GM12878 (cell line): ENCODE measurements at regions not wholly inside any gene's neighbourhood (a gene's known extent, or its start where the extent isn't known, plus 50 kb on each side); places are given as distances from the start of the nearest gene placed in this dataset.

Experiments used
- ATAC-seq: fragments of 200-7000 bp; cut with Tn5 transposase; 3 replicates; pipeline ENCODE4 v1.9.1; 2020; ENCODE audit warnings: mild to moderate bottlenecking, moderate library complexity
- BruUV-seq: library from RNA; stranded (reverse); fragments of 400-500 nt; replicated peaks from 2 replicates; lab custom pipeline; 2021; lab: Mats Ljungman, UMichigan
- CTCF ChIA-PET: fragments of 300-600 bp; sonication (Branson Sonifier 250); formaldehyde crosslinking; extraction: SDS; loops from one replicate; lab custom pipeline; 2021; ENCODE audit warnings: inconsistent platforms; lab: Yijun Ruan, JAX
- POLR2A ChIA-PET: fragments of 350-600 bp; formaldehyde crosslinking; extraction: SDS; loops from one replicate; lab custom pipeline; 2021; ENCODE audit warnings: inconsistent platforms; lab: Charles Lee
- RAD21 ChIA-PET: fragments of 300-600 bp; sonication (Branson Sonifier 250); formaldehyde crosslinking; loops from one replicate; lab custom pipeline; 2023; ENCODE audit warnings: antibody characterized with exemption; ENCODE audit not compliant: unreplicated experiment; lab: Charles Lee
- SMC1A ChIA-PET: fragments of 300-600 bp; sonication (Branson Sonifier 250); formaldehyde crosslinking; loops from one replicate; lab custom pipeline; 2023; ENCODE audit not compliant: unreplicated experiment, uncharacterized antibody; lab: Charles Lee
- DNase-seq: peaks from one replicate; pipeline ENCODE4 v3.0.0-alpha.2; 2011; ENCODE audit warnings: low read depth, low spot score
- FAIRE-seq: peaks from 3 replicates; lab custom pipeline; 2011; peaks lifted over from hg19 to GRCh38; lab: Jason Lieb, UNC
- H2AFZ ChIP-seq: 2 replicates; pipeline ENCODE4 v1.6.0; 2011; ENCODE audit warnings: low read depth, low read length, control low read depth; ENCODE audit not compliant: control insufficient read depth
- H3K27ac ChIP-seq: 2 replicates; pipeline ENCODE4 v1.5.1; 2011; ENCODE audit warnings: control low read depth; ENCODE audit not compliant: control insufficient read depth, insufficient read depth
- H3K27me3 ChIP-seq, 2 experiments: replicated peaks in 1 of 2; 2 replicates each; pipeline versions ENCODE4 v1.6.0 to v1.6.1; 2011; ENCODE audit warnings: low read length in 1 of 2; ENCODE audit not compliant: control insufficient read depth in 2 of 2, insufficient read depth in 2 of 2
- H3K36me3 ChIP-seq, 2 experiments: 2 replicates each; pipeline ENCODE4 v1.5.1; 2011; ENCODE audit warnings: low read length in 1 of 2; ENCODE audit not compliant: control insufficient read depth in 2 of 2, insufficient read depth in 2 of 2
- H3K4me1 ChIP-seq: 2 replicates; pipeline ENCODE4 v1.6.1; 2011; ENCODE audit warnings: mild to moderate bottlenecking, low read length, moderate library complexity, mixed read lengths; ENCODE audit not compliant: control insufficient read depth, insufficient read depth
- H3K4me2 ChIP-seq: 2 replicates; pipeline ENCODE4 v1.6.0; 2011; ENCODE audit warnings: control low read depth; ENCODE audit not compliant: control insufficient read depth, insufficient read depth
- H3K4me3 ChIP-seq: fragments of 200-600 bp; sonication (generic); 2 replicates; pipeline ENCODE4 v1.5.1; 2016
- H3K79me2 ChIP-seq: 2 replicates; pipeline ENCODE4 v1.6.0; 2011; ENCODE audit warnings: low read length; ENCODE audit not compliant: control insufficient read depth, insufficient read depth
- H3K9ac ChIP-seq: 2 replicates; pipeline ENCODE4 v1.8.0; 2011; ENCODE audit warnings: low read length, control low read depth, mixed read lengths; ENCODE audit not compliant: control insufficient read depth, insufficient read depth
- H3K9me3 ChIP-seq: replicated peaks from 3 replicates; pipeline ENCODE4 v1.5.1; 2011; ENCODE audit warnings: mild to moderate bottlenecking, low read length; ENCODE audit not compliant: control insufficient read depth, insufficient read depth
- H4K20me1 ChIP-seq: 2 replicates; pipeline ENCODE4 v1.6.0; 2011; ENCODE audit not compliant: control insufficient read depth, insufficient read depth
- BCL3 ChIP-seq: IDR thresholded peaks from 2 replicates; pipeline ENCODE4 v1.6.1; 2011; ENCODE audit warnings: borderline replicate concordance, low read depth, mild to moderate bottlenecking, moderate library complexity, low read length; ENCODE audit not compliant: insufficient read depth, poor library complexity, severe bottlenecking
- ELK1 ChIP-seq: IDR thresholded peaks from 2 replicates; pipeline ENCODE4 v1.6.1; 2012; ENCODE audit warnings: low read depth, low read length, improper control_type of control experiment
- IKZF1 ChIP-seq: fragments of 450-650 bp; conservative IDR thresholded peaks from 2 replicates; pipeline ENCODE4 v1.6.1; 2017; ENCODE audit warnings: antibody characterized with exemption, mild to moderate bottlenecking
- IKZF2 ChIP-seq, 2 experiments: fragments of 450-650 bp; IDR thresholded peaks; 2 replicates each; pipeline ENCODE4 v1.6.1; 2017; ENCODE audit warnings: mild to moderate bottlenecking in 2 of 2, moderate library complexity in 2 of 2
- NR2F1 ChIP-seq: fragments of 450-650 bp; conservative IDR thresholded peaks from 2 replicates; pipeline ENCODE4 v1.6.1; 2017; ENCODE audit warnings: mild to moderate bottlenecking
- POLR2AphosphoS2 ChIP-seq: IDR thresholded peaks from 2 replicates; pipeline ENCODE4 v1.6.1; 2011; ENCODE audit warnings: low read depth, mild to moderate bottlenecking, low read length, improper control_type of control experiment, moderate library complexity
- SP1 ChIP-seq: IDR thresholded peaks from one replicate; pipeline ENCODE4 v1.6.1; 2011; ENCODE audit warnings: low read depth, low read length
- WGBS: methylation state at CpG from one replicate; pipeline ENCODE4 v1.1.6; 2016; ENCODE audit warnings: low lambda C conversion rate; ENCODE audit not compliant: insufficient replicate concordance, insufficient coverage; ENCODE audit errors: missing lambda C conversion rate; 5-methylcytosine and 5-hydroxymethylcytosine counted together
- in situ Hi-C: fragments of 300-500 bp; cut with MboI; formaldehyde crosslinking; loops from 9 replicates; pipeline ENCODE4 v1.14.3; 2018; ENCODE audit warnings: mixed read lengths
- intact Hi-C: fragments of 100-400 bp; cut with micrococcal nuclease; formaldehyde crosslinking; loops from one replicate; pipeline ENCODE4 v1.14.2; 2022; ENCODE audit not compliant: unreplicated experiment
- TF ChIP-seq, protein P1 (sequence below): fragments of 450-650 bp; formaldehyde crosslinking; IDR thresholded peaks from 2 replicates; pipeline ENCODE4 v1.4.0; 2020; ENCODE audit warnings: mild to moderate bottlenecking, moderate library complexity
- TF ChIP-seq, protein P2 (sequence below): fragments of 450-650 bp; IDR thresholded peaks from 2 replicates; pipeline ENCODE4 v1.6.1; 2017; ENCODE audit warnings: mild to moderate bottlenecking, low read depth, inconsistent platforms; ENCODE audit not compliant: poor library complexity, severe bottlenecking

GRCh38 chr15:95304151-95304946, 1026.2 kb upstream of the NR2F2 start:
- ChIA-PET CTCF (interaction anchor here (0.7 to 3.7 kb wide), 8 partner anchors 9 to 1715 kb away, joined by 3 to 14 read pairs (median 4); no protein-coding TSS in a partner anchor), POLR2A (interaction anchor here (0.7 to 2.6 kb wide), 3 partner anchors 17 to 53 kb away, joined by 3 to 12 read pairs (median 3); no protein-coding TSS in a partner anchor), SMC1A (interaction anchor here (0.7 to 4.2 kb wide), 16 partner anchors 8 to 1032 kb away, joined by 3 to 44 read pairs (median 3); no protein-coding TSS in a partner anchor), RAD21 (interaction anchor here (0.9 to 2.4 kb wide), 8 partner anchors 11 to 47 kb away, joined by 4 to 12 read pairs (median 7); no protein-coding TSS in a partner anchor)
- H3K36me3 ChIP-seq, result no peaks in the 10 kb centered on the region
- no peaks in the 10 kb centered on the region for H4K20me1 ChIP-seq
- in situ Hi-C loops (no loop called here), intact Hi-C loops (no loop called here)
- FAIRE-seq, result no peak
- no peak for DNase-seq
- no peak overlapping the region for H3K9ac ChIP-seq
- ATAC-seq, result peak; percentile 67
- H3K4me3 ChIP-seq, result no peak overlapping the region
- no peaks in the 10 kb centered on the region for H3K79me2 ChIP-seq
- no peaks in the 10 kb centered on the region for H3K4me1 ChIP-seq
- H3K27me3 ChIP-seq, result no peaks in the 10 kb centered on the region
- no peak overlapping the region for H2AFZ ChIP-seq
- H3K27ac ChIP-seq, result no peak overlapping the region
- WGBS, result 39% methylated on average over 12 of the region's 12 CpGs
- no peaks in the 10 kb centered on the region; the same call in 2 of the 3 replicates for H3K9me3 ChIP-seq
- BruUV-seq, result no TSS peak
- no peak overlapping the region for H3K4me2 ChIP-seq
- TF ChIP-seq BCL3 (no peak), SP1 (no peak), IKZF2 (IDR thresholded peaks at IDR 0.05) (peak; percentile 37 to 59; a peak in 3 of 4 replicates), POLR2AphosphoS2 (no peak), NR2F1 (0 out of 2 replicates have a peak, but pooled peaks have one; percentile 4), ELK1 (peak; percentile 24; the same call in 1 of the 2 replicates), IKZF1 (peak; percentile 31; the same call in 1 of the 2 replicates)
- TF ChIP-seq, protein P1, sequence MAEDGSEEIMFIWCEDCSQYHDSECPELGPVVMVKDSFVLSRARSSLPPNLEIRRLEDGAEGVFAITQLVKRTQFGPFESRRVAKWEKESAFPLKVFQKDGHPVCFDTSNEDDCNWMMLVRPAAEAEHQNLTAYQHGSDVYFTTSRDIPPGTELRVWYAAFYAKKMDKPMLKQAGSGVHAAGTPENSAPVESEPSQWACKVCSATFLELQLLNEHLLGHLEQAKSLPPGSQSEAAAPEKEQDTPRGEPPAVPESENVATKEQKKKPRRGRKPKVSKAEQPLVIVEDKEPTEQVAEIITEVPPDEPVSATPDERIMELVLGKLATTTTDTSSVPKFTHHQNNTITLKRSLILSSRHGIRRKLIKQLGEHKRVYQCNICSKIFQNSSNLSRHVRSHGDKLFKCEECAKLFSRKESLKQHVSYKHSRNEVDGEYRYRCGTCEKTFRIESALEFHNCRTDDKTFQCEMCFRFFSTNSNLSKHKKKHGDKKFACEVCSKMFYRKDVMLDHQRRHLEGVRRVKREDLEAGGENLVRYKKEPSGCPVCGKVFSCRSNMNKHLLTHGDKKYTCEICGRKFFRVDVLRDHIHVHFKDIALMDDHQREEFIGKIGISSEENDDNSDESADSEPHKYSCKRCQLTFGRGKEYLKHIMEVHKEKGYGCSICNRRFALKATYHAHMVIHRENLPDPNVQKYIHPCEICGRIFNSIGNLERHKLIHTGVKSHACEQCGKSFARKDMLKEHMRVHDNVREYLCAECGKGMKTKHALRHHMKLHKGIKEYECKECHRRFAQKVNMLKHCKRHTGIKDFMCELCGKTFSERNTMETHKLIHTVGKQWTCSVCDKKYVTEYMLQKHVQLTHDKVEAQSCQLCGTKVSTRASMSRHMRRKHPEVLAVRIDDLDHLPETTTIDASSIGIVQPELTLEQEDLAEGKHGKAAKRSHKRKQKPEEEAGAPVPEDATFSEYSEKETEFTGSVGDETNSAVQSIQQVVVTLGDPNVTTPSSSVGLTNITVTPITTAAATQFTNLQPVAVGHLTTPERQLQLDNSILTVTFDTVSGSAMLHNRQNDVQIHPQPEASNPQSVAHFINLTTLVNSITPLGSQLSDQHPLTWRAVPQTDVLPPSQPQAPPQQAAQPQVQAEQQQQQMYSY (CRISPR knock-in tag), result no peak
- TF ChIP-seq, protein P2, sequence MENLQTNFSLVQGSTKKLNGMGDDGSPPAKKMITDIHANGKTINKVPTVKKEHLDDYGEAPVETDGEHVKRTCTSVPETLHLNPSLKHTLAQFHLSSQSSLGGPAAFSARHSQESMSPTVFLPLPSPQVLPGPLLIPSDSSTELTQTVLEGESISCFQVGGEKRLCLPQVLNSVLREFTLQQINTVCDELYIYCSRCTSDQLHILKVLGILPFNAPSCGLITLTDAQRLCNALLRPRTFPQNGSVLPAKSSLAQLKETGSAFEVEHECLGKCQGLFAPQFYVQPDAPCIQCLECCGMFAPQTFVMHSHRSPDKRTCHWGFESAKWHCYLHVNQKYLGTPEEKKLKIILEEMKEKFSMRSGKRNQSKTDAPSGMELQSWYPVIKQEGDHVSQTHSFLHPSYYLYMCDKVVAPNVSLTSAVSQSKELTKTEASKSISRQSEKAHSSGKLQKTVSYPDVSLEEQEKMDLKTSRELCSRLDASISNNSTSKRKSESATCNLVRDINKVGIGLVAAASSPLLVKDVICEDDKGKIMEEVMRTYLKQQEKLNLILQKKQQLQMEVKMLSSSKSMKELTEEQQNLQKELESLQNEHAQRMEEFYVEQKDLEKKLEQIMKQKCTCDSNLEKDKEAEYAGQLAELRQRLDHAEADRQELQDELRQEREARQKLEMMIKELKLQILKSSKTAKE, result no peak
